HG03135 (cell line): ENCODE measurements at regions not wholly inside any gene's neighbourhood (a gene's known extent, or its start where the extent isn't known, plus 50 kb on each side); places are given as distances from the start of the nearest gene placed in this dataset.
A peak's percentile ranks its signal among the peaks of the same experiment; 100 is the strongest.
"Not testable (repeated sequence)": the region's sequence is repeated elsewhere in the genome, so short reads cannot be mapped to it uniquely, and the experiment has no call there.

Experiments
- ATAC-seq: cut with Tn5 transposase; IDR thresholded peaks from one replicate; pipeline ENCODE4 v1.9.1; 2021; ENCODE audit warnings: mild to moderate bottlenecking, moderate library complexity; ENCODE audit not compliant: unreplicated experiment

DNA sequence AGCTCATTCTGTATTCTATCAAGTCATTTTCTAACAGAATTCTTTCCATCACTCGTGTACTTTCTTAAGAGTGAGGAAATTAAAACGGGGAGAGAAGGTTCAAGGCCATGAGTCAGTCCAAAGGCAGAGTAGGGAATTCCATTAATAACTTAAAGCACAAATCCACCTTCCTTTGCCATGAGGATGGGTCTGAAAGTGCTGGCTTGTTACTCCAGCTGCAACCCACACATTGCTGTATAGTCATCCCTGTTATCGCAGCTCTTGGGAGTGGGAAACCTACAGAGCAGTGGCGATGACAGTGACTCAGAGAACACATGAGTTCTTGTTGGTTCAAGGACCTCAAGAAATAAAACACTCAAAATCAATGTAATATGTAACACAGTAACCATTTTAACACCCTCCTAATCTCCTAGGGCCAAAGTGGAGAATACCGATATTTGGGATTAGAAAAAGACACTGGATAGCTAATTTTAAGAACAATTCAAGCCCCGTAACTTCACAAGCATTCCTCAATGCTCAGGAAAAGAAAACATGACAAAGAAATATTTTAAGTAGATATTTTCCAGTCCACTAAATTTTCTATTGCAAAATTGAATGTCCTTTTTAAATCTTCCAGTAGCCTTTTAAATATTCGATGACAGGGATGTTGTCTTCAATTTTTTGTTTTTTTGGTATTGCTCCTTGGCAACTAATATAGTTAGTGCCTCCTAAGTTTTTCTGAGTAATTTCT is 179.9 kb upstream of the THBS1 start:
- ATAC-seq, result no peak

GRCh38 chr15:39403640-39404117 is 177.2 kb upstream of the THBS1 start:
- ATAC-seq, result no peak

DNA sequence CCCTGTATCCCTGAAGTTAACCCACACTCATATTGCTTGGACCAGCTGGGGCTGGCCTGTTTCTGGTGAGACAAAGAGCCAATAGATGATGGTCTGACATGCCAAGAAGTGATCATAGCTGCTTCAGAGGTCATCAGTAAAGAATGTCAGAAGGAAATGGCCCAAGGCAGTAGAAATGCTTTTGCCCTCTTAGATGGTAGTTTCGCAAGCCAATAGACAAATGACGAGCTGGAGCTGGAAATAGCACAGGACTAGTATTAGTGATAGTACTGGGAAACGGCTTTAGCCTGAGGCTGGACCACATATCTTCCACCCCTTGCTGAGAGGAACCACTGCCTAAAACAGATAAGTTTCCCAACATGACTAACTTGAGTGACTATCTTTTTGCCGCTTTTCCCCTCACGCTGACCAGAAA is 176.1 kb upstream of the THBS1 start:
- ATAC-seq, result no peak

DNA sequence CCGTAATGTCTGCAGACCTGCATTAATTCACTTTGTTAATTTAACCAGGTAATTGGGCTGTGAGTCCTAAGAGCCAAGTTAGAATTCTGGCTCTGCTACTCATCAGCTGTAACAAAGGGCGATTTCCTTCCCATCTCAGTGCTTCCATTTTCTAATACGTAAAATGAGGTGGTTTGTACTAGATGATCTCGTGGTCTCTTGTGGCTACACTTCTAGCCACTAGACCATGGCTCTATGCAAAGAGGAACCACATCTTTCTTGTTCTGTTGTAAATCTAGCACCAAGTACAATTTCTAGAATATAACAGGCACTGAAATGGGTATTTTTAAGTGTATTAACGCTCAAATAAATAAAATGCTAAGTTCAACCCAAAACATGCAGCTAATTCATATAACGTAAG is 174.4 kb upstream of the THBS1 start:
- peak; percentile 82 for ATAC-seq

GRCh38 chr15:39407116-39407515 is 173.8 kb upstream of the THBS1 start:
- ATAC-seq, result no peak

GRCh38 chr15:39409876-39410530 is 170.9 kb upstream of the THBS1 start:
- ATAC-seq, result no peak

DNA sequence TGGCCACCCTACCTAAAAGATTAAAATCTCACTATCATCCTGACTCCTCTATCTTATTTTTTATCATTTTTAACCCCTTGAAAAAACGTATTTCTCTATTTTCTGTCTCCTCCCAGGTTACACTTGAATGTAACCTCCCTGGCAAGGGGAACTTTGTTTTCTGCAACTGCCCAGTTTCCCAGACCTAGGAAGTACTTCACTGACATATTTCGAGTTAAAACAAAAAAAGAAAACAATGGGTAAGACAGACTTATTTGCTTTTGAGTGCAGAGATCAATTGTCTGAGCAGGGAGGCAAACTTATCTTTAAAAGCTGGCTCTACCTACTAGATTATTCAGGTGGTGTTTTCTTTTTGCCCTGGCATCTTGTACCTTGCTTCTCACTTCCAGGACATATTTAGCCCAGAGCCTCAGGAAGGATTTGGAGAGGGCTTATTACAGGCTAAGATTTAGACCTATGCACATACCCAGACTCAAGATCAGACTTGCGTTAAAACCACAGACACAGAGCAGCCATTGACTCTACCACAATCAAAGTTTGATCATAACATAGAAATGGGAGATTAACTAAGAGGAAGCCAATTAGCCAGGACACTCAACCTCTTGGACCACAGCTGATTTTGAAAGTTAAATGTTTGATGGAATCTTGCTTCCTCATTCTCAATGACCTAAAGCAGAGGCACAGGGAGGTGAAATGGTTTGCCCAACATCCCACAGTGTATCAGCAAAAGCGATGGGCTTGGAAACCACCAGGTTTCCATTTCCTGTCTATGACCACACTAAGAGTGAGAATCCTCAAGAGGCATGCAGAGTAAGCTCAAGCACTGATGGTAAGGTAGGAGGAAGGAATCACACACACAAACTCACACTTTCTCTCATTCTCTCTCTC is 169.5 kb upstream of the THBS1 start:
- peak; percentile 93 for ATAC-seq

DNA sequence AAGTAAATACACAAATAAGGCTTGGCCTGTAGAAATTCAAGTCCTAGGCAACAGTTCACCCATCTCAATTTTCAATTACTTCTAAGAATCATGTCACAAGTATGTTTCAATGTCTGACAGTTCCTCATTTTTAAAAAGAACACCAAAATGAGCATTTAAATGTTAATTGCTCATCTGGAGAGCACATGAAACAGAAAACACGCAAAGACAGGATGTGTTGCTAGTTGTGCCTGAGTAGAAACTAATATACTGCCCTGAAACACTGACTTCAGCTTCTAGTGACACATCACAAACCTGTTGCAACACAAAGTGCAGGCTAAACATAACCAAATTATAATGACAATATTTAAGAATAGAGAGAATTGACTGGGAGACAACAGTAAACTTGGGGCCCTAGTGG is 167.3 kb upstream of the THBS1 start:
- ATAC-seq, result peak; percentile 51

- ATAC-seq, result no peak
Measured at GRCh38 chr15:39414201-39414600, 166.7 kb upstream of the THBS1 start.

GRCh38 chr15:39415634-39416033 is 165.2 kb upstream of the THBS1 start:
- no peak for ATAC-seq

DNA sequence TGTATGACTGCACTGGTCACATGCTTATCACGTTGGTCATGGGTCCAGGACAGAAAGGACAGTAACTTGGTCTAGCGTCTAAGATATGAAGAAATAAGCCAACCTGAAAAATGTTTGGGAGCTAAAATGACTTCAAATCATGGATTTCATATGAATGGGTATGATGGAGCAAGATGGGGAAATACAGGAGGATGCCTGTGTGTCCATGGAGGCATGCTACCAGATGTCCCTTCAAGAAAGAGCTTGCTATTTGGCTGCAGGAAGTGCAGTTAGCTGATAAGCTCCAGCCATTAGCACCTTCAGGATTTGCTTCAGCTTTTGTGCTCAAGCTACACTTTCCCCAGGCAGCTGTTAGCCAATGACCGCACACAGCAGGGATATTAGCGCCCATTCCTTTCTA is 164.6 kb upstream of the THBS1 start:
- no peak for ATAC-seq

- ATAC-seq, result no peak
Measured at GRCh38 chr15:39417366-39418134, 163.3 kb upstream of the THBS1 start.

DNA sequence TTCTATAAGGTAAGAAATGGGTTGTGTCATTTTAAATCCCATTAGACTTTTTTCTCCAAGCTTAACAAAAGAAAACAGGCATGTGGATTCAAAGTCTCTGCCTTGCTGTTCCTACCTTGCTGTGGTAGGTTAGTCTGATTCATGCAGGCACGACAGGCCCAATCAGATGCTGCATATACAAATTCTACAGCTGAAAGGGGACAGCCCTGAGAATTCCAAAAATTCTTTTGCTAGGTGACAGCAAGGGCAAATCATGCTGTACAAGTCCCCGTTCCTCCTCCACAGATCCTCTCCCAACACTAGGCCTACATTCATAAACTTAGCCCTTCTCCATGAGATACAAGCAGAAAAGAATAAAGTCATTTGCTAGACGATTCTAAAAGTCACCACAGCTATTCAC is 161.2 kb upstream of the THBS1 start:
- no peak for ATAC-seq

DNA sequence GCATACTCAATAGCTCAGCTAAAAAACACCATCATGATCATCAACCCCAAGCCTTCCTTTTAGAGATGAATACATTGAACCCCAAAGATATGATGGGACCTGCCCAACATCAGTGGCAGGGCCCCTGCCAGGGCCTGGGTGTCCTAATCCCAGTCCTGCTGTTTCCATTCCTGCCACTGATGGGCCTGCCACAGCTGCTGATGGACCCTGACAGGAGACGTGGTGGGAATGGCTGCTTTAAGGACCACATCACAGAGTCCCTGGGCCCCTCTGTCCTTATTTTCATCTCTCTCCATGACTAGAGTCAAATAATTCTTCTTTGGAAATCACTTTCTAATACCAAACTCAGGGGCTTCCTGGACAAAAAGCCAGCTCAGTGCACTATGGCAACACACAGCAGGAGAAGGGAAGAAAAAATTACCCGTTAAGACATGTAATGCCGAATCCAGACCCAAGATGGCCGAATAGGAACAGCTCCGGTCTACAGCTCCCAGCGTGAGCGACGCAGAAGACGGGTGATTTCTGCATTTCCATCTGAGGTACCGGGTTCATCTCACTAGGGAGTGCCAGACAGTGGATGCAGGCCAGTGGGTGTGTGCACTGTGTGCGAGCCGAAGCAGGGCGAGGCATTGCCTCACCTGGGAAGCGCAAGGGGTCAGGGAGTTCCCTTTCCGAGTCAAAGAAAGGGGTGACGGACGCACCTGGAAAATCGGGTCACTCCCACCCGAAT is 160.6 kb upstream of the THBS1 start:
- ATAC-seq, result not testable (repeated sequence)

DNA sequence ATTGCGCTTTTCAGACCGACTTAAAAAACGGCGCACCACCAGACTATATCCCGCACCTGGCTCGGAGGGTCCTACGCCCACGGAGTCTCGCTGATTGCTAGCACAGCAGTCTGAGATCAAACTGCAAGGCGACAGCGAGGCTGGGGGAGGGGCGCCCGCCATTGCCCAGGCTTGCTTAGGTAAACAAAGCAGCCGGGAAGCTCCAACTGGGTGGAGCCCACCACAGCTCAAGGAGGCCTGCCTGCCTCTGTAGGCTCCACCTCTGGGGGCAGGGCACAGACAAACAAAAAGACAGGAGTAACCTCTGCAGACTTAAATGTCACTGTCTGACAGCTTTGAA is 160.1 kb upstream of the THBS1 start:
- ATAC-seq, result not testable (repeated sequence)

GRCh38 chr15:39426552-39427532 is 154.0 kb upstream of the THBS1 start:
- peak; percentile 89 for ATAC-seq

- no peak for ATAC-seq
Measured at GRCh38 chr15:39427705-39428104, 153.2 kb upstream of the THBS1 start.

DNA sequence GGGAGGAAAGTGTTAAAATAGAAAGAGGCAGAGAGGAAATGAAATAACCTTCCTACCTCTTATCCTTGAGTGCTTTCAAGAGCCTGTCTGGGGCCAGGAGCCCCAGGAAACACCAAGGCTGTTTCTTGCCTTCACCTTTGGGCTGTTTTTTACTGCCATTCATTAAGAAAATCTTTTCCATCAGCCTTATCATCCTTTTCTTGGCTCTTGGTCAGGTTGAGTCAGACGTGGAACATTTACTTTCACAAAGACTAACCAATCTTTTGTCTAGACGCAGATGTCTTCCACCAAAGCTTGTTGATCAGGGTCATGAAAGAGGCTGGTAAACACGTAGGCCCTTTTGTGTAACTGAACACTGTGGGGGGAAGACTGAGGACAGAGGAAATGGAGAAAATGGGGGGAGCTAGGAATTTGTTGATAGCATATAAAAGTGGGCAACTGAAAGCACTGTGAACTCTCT is 151.0 kb upstream of the THBS1 start:
- no peak for ATAC-seq

GRCh38 chr15:39430389-39430788 is 150.5 kb upstream of the THBS1 start:
- no peak for ATAC-seq
